Thyroid gland (tissue), 4 donors: ENCODE measurements at regions not wholly inside any gene's neighbourhood (a gene's known extent, or its start where the extent isn't known, plus 50 kb on each side); places are given as distances from the start of the nearest gene placed in this dataset.
A peak's percentile ranks its signal among the peaks of the same experiment; 100 is the strongest.

ENCODE experiments used
- DNase-seq, 2 donors: peaks; one replicate each; pipeline ENCODE4 v3.0.0-alpha.2; 2019
- H3K27ac ChIP-seq, 3 donors: fragments of 200-600 bp; sonication (generic); 1 replicate in 2 of 3; 2 replicates in 1 of 3; pipeline ENCODE4 v1.5.1; 2016 to 2019; ENCODE audit warnings: mild to moderate bottlenecking in 1 of 3, moderate library complexity in 1 of 3
- H3K27me3 ChIP-seq: fragments of 200-600 bp; sonication (generic); one replicate; pipeline ENCODE4 v1.5.1; 2019
- H3K36me3 ChIP-seq, 2 donors: fragments of 200-600 bp; sonication (generic); one replicate each; pipeline ENCODE4 v1.5.1; 2016 to 2019
- H3K4me1 ChIP-seq, 2 donors: fragments of 200-600 bp; sonication (generic); one replicate each; pipeline ENCODE4 v1.5.1; 2017 to 2019
- H3K4me3 ChIP-seq, 3 donors: fragments of 200-600 bp; sonication (generic); replicated peaks in 1 of 3; 1 replicate in 2 of 3; 2 replicates in 1 of 3; pipeline ENCODE4 v1.5.1; 2016; ENCODE audit warnings: mild to moderate bottlenecking in 1 of 3
- H3K9me3 ChIP-seq: fragments of 200-600 bp; sonication (generic); one replicate; pipeline ENCODE4 v1.5.1; 2017
- CTCF ChIP-seq, 6 experiments: fragments of 200-600 bp in 3 of 6; fragments of 450-650 bp in 3 of 6; sonication (generic) in 3 of 6; IDR thresholded peaks; one replicate each; pipeline ENCODE4 v1.5.1; 2016 to 2019; ENCODE audit warnings: antibody characterized with exemption in 6 of 6, mild to moderate bottlenecking in 2 of 6, inconsistent platforms in 1 of 6, moderate library complexity in 1 of 6
- POLR2A ChIP-seq, 2 donors: fragments of 450-650 bp; IDR thresholded peaks; one replicate each; pipeline ENCODE4 v1.6.1; 2017; ENCODE audit warnings: antibody characterized with exemption in 2 of 2, mild to moderate bottlenecking in 2 of 2, moderate library complexity in 1 of 2
- WGBS, 2 donors: methylation state at CpG; one replicate each; pipeline ENCODE4 v1.1.5; 2017; 5-methylcytosine and 5-hydroxymethylcytosine counted together
- intact Hi-C: fragments of 100-400 bp; cut with DNase I; formaldehyde crosslinking; loops from one replicate; pipeline ENCODE4 v1.15.1; 2023

- no peak for TF ChIP-seq CTCF (IDR thresholded peaks at IDR 0.05)
- TF ChIP-seq POLR2A (IDR thresholded peaks at IDR 0.05): no peak
- 72 to 77% methylated on average over 5 of the region's 5 CpGs for WGBS, 2 donors
- Histone ChIP-seq H3K9me3 (no peaks in the 10 kb centered on the region), H3K4me1 (no peaks in the 10 kb centered on the region), H3K27ac (no peak overlapping the region), H3K27me3 (no peaks in the 10 kb centered on the region), H3K36me3 (no peaks in the 10 kb centered on the region), H3K4me3 (no peak overlapping the region)
- intact Hi-C loops: no loop called here
- no peak for DNase-seq
Measured at GRCh38 chr16:6646891-6647290, 685.8 kb upstream of the RBFOX1 start.

GRCh38 chr16:6645768-6646568, 686.7 kb upstream of the RBFOX1 start:
- TF ChIP-seq CTCF (IDR thresholded peaks at IDR 0.05): no peak
- Histone ChIP-seq H3K4me3 (no peak overlapping the region), H3K36me3 (no peaks in the 10 kb centered on the region), H3K27ac (no peak overlapping the region), H3K4me1 (no peaks in the 10 kb centered on the region), H3K27me3 (no peaks in the 10 kb centered on the region), H3K9me3 (no peaks in the 10 kb centered on the region)
- no peak for DNase-seq
- intact Hi-C loops: no loop called here
- 55 to 58% methylated on average over 25 of the region's 25 CpGs for WGBS, 2 donors

- H3K4me3 ChIP-seq: no peak overlapping the region
- no peaks in the 10 kb centered on the region for H3K36me3 ChIP-seq
- no peaks in the 10 kb centered on the region for H3K9me3 ChIP-seq
- WGBS, 2 donors: 56 to 59% methylated on average over 4 of the region's 4 CpGs
- intact Hi-C loops: no loop called here
- TF ChIP-seq POLR2A (IDR thresholded peaks at IDR 0.05) (no peak), CTCF (IDR thresholded peaks at IDR 0.05) (no peak)
- no peaks in the 10 kb centered on the region for H3K27me3 ChIP-seq
- H3K27ac ChIP-seq: no peak overlapping the region
- DNase-seq: no peak
- no peaks in the 10 kb centered on the region for H3K4me1 ChIP-seq
Measured at GRCh38 chr16:6644916-6645315, 687.7 kb upstream of the RBFOX1 start.

- Histone ChIP-seq H3K27me3 (no peaks in the 10 kb centered on the region), H3K36me3 (no peaks in the 10 kb centered on the region), H3K9me3 (no peaks in the 10 kb centered on the region), H3K27ac (no peak overlapping the region), H3K4me1 (no peaks in the 10 kb centered on the region), H3K4me3 (no peak overlapping the region)
- peak; percentile 50 to 54 for DNase-seq
- intact Hi-C loops: no loop called here
- WGBS, 2 donors: 28 to 32% methylated on average over 5 of the region's 5 CpGs
- TF ChIP-seq CTCF (IDR thresholded peaks at IDR 0.05) (peak; percentile 53 to 85 (median 79)), POLR2A (IDR thresholded peaks at IDR 0.05) (no peak)
Measured at GRCh38 chr16:6643080-6643686, 689.5 kb upstream of the RBFOX1 start.

GRCh38 chr16:6642271-6642670, 690.4 kb upstream of the RBFOX1 start:
- H3K4me3 ChIP-seq: no peak overlapping the region
- H3K27me3 ChIP-seq: no peaks in the 10 kb centered on the region
- no peak for DNase-seq
- no peak overlapping the region for H3K27ac ChIP-seq
- intact Hi-C loops: no loop called here
- no peak for TF ChIP-seq POLR2A (IDR thresholded peaks at IDR 0.05)
- TF ChIP-seq CTCF (IDR thresholded peaks at IDR 0.05): no peak
- no peaks in the 10 kb centered on the region for H3K36me3 ChIP-seq
- H3K9me3 ChIP-seq: no peaks in the 10 kb centered on the region
- no peaks in the 10 kb centered on the region for H3K4me1 ChIP-seq
- 27% methylated on average over 9 of the region's 9 CpGs for WGBS, 2 donors
